GM19328 (cell line): ENCODE measurements at regions not wholly inside any gene's neighbourhood (a gene's known extent, or its start where the extent isn't known, plus 50 kb on each side); places are given as distances from the start of the nearest gene placed in this dataset.
"Not testable (repeated sequence)": the region's sequence is repeated elsewhere in the genome, so short reads cannot be mapped to it uniquely, and the experiment has no call there.

ENCODE experiments used
- ATAC-seq: cut with Tn5 transposase; IDR thresholded peaks from one replicate; pipeline ENCODE4 v1.9.1; 2021; ENCODE audit warnings: mild to moderate bottlenecking, moderate library complexity; ENCODE audit not compliant: unreplicated experiment

DNA sequence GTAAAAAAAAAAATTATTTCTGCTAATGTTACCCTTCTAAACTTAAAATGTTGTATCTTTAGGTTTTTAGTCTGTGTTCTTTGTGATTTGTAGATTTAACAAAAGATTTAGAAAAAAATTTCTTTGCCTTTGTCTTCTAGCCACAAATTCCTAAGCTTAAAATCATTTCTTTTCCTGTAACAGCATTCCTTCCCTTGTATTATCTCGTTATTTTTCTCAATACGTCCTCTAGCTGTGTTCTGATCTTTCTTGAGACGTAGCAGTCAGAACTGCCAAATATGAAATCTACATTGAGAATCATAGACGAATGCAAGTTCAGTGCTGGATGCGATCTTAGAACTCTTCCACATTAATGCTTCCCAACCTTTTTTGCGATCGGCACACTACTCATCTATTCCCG, 283.1 kb downstream of the UTRN start:
- ATAC-seq = no peak

DNA sequence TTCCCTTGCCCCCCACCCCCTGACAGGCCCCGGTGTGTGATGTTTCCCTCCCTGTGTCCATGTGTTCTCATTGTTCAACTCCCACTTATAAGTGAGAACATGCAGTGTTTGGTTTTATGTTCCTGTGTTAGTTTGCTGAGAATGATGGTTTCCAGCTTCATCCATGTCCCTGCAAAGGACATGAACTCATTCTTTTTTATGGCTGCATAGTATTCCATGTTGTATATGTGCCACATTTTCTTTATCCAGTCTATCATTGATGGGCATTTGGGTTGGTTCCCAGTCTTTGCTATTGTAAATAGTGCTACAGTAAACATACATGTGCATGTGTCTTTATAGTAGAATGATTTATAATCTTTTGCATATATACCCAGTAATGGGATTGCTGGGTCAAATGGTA, 287.4 kb downstream of the UTRN start:
- ATAC-seq = not testable (repeated sequence)

DNA sequence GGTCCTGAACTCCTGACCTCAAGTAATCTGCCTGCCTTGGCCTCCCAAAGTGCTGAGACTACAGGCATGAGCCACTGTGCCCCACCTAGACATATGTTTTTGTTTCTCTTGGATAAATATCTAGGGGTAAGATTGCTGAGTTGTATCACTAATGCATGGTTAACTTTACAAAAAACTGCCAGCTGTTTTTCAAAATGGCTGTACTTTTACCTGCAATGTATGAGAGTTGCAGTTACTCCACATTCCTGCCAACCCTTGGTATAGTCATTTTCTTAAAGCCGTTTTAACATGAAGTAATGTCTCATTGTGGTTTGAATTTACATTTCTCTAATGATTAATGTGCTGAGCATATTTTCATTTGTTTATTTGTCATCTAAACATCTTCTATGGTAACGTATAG, 289.7 kb downstream of the UTRN start:
- no peak for ATAC-seq

DNA sequence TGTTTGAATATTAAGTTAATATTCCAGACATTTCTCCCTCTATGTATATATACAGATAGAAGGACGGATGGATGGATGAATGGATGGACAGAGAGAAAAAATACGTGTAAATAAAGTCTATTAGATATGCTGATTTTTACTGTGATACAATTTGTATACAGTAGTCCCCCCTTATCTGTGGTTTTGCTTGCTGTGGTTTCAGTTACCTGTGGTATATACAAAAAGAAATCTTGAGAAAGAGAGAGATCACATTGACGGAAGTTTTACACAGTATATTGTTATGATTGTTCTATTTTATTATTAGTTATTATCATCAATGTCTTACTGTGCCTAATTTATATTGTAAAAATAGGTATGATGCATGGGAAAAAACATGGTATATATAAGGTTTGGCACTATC, 290.2 kb downstream of the UTRN start:
- ATAC-seq = no peak

DNA sequence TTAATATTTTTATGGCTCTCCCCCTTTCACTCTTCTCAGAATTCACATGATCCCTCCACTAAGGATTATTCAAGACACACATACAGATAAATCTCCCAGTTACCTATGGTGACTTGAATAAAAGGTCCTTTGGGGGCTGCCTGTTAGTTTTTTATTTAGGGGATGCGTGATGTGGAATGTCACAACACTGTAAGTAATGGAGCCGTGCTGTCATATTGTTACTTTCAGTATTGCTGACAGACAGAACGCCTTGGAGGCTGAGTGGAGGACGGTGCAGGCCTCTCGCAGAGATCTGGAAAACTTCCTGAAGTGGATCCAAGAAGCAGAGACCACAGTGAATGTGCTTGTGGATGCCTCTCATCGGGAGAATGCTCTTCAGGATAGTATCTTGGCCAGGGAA, 291.7 kb downstream of the UTRN start:
- no peak for ATAC-seq

DNA sequence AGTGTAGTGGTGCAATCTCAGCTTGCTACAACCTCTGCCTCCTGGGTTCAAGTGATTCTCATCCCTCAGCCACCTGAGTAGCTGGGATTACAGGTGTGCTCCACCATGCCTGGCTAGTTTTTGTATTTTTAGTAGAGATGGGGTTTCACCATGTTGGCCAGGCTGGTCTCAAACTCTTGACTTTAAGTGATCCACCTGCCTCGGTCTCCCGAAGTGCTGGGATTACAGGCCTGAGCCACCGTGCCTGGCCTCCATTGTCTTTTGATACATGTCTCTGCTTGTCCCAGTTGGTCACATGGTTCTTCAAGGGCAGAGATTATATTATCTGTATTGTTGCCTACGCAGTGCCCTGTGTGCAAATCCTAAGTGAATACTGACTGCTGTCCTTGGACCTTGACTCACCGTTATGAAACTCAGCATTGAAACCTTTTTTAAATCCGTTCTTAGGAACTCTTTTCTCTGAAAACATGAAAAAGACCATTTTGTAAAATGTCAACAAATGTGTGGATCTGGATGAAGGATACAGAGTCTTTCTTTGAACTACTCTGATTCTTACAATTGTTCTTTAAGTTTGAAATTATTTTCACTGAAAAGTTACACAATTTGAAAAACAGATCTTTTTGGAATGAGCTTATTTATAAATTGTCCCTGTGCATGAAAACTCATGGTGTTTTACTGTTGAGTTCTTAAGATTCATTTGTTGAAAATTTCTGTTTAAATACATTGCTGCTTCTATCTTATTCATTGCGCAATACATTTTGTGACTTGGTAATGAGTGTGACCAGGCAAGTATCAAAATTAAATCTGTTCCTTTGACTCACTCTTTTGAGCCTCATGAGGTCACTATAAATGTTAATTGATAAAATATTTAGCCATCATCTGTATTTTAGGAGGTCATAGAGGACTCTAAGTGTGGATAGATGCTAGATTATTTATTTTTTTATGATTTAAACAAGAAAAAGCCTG, 293.5 kb downstream of the UTRN start:
- ATAC-seq = no peak

DNA sequence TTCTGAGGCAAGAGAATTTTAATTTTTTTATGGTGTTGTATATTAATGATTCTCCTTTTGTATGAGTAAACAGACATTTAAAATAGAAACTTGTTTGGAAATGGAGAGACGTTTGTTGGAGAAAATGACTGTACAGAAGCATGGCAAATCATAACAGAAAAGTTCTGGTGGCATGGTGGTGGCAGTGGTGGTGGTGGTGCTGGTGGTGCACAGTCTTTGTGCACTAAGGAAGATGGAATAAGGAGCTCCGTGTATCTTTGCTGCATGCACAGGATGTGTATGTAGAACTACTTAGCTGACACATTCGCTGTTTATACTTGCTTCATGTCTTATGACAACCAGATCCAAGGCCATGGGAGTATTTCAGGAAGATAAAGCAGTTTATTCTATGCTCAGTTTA, 294.9 kb downstream of the UTRN start:
- no peak for ATAC-seq

DNA sequence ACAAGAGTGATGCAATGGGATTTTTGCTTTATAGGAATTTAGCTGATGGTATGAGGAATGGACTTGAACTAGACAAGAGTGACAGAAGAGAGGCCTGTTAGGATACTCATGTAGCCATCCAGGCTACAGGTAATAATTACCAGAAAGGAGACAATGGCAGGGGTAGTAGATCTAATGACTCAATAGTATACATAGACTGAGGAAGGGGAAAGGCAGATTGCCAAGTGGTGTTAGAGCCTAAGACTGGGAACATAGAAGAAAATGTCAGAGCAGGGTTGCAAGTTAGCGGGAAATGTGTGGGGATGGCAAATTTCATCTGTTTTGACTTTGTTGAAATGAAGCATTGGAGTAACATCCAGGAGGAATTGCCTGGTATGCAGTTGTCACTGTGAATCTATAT, 295.6 kb downstream of the UTRN start:
- no peak for ATAC-seq

DNA sequence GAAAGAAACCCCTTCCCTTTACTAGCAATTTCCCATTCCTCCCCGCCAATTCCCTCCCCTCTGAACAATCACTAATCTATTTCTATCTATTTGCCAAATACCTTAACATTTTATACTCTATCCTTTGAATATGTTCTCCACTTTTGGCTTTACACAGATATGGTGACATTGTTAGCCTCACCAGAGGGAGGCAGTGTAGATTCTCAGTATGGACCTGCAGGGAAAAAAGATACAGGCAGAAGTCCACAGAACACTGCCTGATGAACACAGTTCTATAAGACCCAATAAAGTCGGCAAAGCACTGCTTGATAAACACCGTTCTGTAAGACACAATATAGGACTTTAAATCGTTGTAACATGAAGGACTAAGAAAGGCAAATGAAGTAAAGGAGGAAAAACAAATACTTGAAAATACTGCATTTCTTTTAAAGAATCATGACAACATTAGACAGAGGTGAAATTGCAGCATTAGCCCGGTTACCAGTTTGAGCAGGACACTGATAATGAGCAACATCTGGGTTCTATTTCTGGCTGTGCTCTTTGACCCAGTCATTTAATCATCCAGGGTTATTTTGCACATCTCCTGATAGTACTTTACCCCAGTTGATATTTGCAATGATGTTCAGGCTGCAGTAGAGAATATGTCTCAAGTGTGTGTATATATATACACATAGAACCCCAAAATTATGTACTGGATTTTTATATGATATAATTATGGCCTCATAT, 296.8 kb downstream of the UTRN start:
- no peak for ATAC-seq

DNA sequence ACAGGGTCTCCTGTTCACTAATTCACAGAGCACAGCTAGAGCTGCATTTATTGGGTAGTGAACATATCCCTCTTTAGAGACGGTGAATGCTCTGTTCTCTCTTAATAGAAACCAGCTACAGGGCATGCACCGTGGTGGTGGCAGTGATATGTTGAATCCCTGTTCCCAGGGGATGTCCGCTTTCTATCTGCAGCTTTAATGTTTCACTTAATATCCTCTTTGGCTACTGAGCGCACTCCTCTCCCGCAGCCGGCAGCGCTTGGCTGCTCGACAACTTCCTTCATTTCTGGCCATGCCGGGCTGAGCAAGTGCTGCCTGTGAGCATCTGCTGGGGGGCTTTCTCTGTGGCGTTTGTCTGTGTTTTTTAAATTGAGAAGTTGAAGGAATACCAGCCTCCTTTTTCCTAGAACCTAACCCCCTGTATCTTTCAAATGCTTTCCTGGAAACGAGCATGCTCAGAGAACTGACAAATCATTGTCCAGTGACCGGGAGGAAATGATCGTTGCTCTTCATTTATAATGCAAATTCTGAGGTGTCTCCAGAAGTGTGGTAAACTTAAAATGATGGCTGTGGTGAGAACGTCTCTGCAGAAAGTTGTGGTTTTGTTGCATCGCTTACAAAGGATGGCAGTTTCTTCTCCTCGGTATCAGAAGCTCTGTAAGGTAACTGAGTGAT, 297.9 kb downstream of the UTRN start:
- peak; percentile 79 for ATAC-seq

DNA sequence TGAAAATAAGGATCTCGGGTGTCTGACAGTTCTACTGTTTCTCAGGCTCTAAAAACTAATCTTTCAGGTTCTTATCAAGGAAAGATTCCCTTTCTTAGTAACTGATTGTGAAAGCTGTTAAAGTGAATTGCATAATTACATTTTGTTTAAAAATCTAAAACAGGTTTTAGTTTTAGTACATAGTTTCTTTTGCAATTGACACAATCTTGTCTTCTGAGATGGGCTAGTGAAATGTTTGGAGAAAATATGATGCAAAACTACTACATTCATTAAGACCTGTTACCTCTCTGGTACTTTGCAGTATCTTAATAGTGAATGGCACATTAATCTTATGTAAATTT, 298.4 kb downstream of the UTRN start:
- no peak for ATAC-seq

DNA sequence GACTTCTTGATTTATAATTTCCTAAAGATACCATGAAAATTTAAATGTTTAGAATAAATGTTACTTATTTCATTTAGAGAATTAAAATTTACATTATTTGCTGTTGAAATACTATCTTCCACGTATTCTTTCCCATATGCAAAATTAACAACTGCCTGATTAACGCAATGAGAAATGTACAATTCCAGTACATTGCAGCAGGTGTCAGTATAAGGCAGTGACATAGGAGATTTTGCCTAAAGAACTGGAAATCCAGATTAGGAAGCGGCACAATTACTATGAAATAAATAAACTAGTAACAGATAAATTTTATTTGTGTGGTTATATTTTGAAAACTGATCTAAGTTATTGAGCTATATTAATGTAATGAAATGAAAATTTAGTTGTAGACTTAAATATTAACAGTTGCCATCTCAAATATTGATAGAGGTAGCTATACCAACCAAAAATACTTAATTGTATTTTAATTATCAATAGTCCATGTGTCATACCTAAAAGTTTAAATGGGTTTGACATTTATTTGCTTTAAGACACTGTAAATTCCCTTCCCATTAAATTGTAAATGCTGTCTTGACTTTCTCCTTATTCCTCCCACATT, 300.2 kb downstream of the UTRN start:
- ATAC-seq = no peak

DNA sequence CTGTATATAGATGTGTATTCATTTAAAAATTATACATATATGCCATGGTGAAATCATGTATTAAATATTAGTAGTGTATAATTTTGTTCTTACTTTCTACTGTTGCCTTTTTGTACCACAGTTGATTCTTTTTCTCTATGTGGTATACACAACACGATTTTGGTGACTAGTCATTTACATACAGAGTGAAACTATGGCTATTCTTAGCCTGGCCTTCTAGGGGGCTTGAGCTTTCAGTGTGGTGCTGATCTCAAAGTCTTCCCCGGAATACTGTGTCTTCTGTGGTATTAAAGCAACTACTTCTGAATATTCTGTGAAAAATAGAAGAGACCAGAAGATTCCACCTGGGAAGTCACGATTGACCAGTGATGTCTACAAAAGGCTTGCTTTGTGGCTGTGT, 301.9 kb downstream of the UTRN start:
- ATAC-seq = no peak

DNA sequence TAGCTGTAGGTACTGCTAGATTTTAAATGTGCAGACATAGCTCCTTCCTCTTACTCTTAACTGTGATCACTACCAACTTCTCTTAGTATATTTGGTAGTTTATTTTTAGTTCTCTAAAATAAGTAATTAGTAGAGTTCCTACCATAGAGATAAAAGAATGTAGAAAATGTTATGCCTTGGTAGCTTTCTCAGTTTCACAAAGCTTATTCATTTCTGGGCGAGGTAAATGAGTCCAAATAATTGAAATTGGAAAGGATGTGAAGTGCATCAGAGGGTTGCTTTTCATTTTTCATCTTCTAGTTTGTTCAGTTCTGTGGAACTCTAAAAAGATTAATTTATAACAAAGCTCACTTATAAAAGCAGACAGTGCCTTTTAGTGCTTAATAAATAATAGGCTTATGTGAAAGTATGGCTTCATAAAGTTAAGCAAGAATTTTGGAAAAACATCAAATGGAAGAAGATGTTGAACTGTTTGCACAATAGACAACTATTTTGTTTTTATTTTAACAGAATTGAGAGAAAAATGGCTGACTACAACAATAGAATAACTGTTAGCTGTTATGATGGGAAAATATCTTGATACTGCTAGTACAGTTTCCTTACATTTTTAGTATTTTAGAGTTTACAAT, 303.7 kb downstream of the UTRN start:
- ATAC-seq = no peak

DNA sequence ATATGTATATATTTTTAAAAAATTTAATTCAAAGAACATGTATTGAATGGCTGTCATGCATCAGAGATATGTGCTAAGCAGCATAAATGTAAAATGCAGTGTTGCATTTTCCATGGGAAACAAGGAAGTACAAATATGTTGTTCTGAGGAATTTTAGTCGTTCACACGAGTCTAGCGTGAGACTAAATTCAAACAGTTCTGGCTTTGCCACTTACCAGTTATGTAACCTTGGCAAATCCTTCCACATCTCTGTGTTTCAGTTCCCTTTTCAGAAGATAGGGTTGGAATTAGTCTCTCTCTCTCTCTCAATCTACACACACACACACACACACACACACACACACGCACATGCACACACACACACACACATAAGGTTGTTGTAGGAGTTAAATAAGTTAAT, 305.4 kb downstream of the UTRN start:
- no peak for ATAC-seq

DNA sequence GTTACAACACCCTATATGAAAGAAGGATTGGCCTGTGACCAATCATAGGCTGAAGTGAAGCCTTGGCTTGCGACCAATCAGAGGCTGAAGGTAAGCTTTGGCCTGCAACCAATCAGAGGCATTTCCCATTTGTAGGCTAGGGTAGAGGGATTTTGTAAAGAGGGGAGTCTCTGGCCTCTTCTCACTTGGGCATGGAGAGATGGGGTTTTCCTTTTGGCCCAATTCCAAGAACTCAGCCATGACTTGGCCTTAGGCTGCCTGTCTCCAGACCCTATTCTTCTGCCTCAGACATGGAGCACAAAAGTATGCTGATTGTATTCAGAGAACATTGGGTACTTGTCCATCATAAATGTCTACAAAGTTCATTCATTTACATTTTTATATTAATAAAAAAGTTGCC, 308.3 kb downstream of the UTRN start:
- no peak for ATAC-seq

DNA sequence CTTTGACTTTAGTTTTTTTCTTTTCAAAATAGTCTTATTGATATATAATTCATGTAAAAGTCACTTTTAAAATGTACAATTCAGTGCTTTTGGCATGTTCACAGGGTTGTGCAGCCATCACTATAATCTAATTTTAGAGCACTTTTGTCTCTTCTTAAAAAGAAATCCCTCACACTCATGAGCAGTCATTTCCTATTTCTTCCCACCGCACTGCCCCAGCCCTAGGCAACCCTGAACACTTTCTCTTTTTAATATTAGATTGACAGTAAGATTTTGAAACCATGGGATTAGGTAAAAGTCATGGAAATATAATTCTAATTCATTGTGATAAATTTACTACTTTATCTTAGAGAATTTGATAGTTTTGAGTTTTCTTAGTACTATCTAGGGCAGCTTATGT, 309.4 kb downstream of the UTRN start:
- no peak for ATAC-seq

DNA sequence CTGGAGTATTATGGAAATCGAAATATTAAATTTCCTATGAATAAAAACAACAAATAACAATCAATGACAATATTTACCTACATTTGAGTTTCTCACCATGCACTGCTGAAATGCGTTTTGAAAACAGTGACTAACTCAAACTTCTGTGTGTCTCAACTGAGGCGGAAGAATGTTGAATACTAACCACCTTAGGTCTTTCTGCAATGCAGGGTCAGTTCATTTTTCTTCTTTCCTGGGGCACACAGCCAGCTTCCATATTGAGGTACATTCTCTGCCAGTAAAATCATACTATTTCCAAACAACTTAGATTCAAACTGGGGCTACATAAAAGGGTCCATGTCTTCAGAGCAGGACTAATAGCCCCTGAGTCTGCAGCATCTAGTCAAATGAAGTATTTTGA, 310.1 kb downstream of the UTRN start:
- no peak for ATAC-seq

DNA sequence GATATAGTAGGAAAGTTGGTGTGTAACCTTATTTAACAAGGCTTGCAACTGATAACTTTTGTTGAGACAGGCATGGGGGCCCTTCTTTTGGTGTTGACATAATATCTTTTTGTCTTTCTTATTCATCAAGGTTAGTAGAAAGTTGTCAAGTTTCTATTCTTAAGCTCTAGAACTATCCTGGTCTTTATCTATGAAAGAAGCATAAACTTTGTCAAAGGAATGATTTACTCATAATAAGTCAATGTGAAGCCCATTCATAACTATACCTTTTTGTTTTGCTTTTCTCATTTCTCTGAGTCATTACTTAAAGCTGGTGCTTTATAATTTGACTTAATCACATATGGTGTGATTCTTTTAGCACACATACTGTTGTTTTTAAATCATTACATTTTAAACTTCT, 312.4 kb downstream of the UTRN start:
- no peak for ATAC-seq

DNA sequence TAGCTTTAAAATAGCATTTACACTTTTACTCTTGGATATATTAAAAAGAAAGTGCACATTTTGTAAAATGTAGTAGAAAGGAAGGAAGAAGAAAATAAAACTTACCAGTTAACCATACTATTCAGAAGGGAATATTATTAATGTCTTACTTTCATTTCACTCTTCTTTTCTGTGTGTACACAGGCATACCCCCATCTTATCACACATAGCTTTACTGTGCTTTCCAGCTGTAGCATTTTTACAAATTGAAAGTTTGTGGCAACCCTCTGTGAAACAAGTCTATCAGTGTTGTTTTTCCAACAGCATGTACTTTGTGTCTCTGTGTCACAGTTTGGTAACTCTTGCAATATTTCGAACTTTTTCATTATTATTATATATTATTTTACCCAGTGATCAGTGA, 314.5 kb downstream of the UTRN start:
- ATAC-seq = no peak

DNA sequence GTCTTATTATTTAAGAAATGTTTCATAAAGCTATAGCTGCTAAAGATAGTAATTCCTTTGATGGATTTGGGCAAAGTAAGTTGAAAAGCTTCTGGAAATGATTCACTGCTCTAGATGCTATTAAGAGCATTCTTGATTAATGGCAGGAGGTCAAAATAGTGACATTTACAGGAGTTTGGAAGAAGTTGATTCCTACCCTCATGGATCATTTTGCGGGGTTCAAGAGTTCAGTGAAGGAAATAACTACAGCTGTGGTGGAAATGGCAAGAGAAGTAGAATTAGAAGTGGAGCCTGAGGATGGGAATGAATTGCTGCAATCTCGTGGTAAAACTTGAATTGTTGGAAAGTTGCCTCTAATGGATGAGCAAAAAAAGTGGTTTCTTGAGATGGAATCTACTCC, 316.1 kb downstream of the UTRN start:
- no peak for ATAC-seq
